Hindlimb muscle (tissue), 1 donor: ENCODE measurements at regions not wholly inside any gene's neighbourhood (a gene's known extent, or its start where the extent isn't known, plus 50 kb on each side); places are given as distances from the start of the nearest gene placed in this dataset.
"Not testable (repeated sequence)": the region's sequence is repeated elsewhere in the genome, so short reads cannot be mapped to it uniquely, and the experiment has no call there.

Experiments used
- DNase-seq: peaks from one replicate; pipeline ENCODE4 v3.0.0-alpha.2; 2013

GRCh38 chr3:164748626-164749025 lies 329.7 kb downstream of the SI start:
- DNase-seq, result no peak

GRCh38 chr3:164741869-164742268 lies 336.4 kb downstream of the SI start:
- no peak for DNase-seq

GRCh38 chr3:164737174-164737573 lies 341.1 kb downstream of the SI start:
- no peak for DNase-seq

DNA sequence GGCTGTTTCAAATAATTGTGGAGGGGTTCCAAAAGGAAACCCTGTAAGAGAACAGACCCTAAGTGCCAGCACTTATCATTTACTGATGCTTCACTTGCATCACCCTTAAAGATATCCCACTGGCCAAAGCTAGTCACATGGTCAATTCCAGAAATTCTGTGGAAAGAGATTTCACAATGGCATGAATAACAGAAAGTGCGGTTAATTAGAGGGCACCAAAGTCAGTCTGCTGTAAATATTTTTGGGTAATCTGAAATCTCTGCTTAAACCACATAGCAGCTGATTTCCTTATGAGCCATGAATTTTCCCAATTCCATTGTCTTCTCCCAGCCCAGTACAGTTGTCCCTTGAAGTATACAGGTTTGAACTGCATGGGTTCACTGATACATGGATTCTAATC lies 346.1 kb downstream of the SI start:
- DNase-seq, result no peak

DNA sequence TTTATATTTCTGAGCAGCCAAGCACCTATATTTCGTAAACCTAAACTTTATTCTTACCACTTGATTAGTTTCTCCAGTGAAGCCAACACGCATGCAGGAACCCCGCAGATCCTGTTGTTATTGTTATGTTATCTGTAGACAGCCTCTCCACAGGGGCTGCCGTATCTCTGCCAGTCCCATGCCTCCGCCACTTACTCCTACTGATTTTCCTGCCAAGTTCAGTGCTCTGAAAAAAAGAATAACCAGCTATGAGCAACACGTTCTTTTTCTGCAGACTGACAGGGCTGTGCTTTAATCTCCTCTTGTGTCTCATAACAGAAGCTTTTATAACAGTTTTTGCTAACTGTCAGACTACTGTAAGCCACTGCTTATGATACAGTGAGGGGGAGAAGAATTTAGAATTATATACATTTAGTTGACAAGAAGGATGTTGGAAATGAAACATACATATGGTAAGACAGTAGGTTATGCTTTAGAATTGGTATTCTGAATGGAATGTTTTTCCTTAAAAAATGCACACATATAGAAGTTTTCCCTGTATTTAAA lies 347.4 kb downstream of the SI start:
- no peak for DNase-seq

DNA sequence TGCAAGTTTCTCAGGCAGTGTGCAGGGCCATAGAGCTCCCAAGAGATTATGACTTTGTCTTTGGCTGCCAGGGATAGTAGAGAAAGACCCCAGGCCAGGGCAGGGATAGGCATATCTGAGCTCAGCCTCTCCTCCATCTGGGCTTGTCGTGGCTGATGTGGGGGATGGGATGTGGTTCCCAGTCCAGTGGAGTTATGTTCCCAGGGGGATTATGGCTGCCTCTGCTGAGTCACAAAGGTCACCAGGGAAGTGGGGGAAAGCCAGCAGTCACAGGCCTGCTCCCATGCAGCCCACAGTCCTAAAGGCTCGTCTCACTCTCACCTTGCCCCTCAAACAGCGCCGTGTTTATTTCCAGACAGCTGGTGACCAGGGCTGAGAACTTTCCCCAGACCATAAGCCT lies 354.9 kb downstream of the SI start:
- DNase-seq, result no peak

DNA sequence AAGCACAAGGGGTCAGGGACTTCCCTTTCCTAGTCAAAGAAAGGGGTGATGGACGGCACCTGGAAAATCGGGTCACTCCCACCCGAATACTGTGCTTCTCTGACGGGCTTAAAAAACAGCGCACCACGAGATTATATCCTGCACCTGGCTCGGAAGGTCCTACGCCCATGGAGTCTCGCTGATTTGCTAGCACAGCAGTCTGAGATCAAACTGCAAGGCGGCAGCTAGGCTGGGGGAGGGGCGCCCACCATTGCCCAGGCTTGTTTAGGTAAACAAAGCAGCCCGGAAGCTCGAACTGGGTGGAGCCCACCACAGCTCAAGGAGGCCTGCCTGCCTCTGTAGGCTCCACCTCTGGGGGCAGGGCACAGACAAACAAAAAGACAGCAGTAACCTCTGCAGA lies 375.5 kb downstream of the SI start:
- DNase-seq, result not testable (repeated sequence)

DNA sequence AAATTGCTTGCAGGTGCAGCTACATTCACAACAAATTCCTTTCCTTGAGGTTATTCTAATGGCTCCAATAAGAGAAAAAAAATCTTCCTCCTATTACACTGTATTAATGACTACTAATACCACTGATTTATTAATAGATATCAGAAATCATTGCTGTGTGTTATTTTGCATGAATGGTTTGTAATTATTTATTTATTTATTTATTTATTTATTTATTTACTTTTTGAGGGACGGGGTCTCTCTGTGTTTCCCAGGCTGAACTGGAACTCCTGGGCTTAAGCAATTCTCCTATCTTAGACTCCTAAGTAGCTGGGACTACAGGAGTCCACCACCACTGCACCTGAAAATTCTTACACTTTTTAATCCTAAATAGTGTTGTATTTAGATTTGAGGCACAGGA lies 390.4 kb downstream of the SI start:
- no peak for DNase-seq

- DNase-seq, result no peak
These were observed 391.1 kb downstream of the SI start for GRCh38 chr3:164687211-164687610.

GRCh38 chr3:164683489-164683888 lies 394.8 kb downstream of the SI start:
- DNase-seq, result no peak

- DNase-seq, result no peak
These were observed 399.1 kb downstream of the SI start for GRCh38 chr3:164679245-164679644.

- DNase-seq, result no peak
These were observed 401.0 kb downstream of the SI start for GRCh38 chr3:164677317-164677716.

GRCh38 chr3:164673738-164674137 lies 404.6 kb downstream of the SI start:
- no peak for DNase-seq

DNA sequence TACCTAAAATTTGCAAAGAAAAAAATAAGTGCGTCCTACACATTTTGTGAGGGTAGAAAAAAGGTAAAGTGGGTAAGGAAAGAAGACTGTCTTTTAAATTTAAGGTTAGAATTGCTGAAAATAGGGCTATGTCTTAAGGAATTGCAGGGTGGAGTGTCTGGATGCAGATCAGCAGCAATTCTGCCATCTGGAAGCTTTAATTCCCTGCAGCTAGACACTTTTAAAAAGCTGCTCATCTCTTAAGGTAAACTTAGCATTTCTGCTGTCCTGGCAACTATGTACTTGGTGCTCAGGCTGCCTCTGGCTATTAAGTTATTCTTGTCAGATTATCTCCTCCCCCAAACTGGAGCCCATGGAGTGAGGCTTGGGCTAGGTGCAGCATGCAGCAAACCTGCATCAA lies 420.2 kb downstream of the SI start:
- DNase-seq, result no peak

DNA sequence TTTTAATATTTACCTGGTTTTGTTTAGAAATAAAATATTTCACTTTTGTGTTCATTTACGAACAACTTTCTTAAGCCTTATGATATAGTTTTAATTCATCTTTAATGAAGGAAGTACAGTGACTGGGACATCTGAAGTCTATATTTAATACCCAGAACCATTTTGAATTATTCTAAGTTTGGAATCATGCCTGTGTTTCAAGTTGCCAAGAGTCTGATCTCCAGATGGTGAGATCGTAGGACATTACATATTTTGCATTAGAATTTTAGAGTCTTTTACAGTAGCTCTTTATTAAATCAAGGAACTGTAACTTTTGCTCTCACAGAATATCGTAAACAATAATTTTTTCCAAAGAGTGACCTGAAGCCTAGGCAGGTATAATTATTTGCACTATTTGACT lies 420.7 kb downstream of the SI start:
- no peak for DNase-seq

DNA sequence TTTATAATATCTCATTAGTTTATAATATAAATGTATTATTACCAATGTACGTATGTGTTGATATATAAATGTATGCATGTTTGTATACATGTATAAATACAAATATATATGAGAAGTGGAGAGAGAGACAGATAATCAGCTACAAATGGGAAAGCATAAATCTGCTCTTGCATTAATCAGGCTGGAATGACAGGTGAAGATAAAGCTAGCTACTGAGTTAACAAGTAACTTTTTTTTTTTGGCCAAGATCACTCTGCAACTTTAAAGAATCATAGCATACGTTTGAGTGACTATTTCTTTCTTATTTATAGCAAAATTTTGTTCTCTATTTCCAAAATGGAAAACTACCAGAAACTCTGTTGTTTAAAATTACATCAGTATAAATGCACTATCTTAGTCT lies 422.8 kb downstream of the SI start:
- no peak for DNase-seq

DNA sequence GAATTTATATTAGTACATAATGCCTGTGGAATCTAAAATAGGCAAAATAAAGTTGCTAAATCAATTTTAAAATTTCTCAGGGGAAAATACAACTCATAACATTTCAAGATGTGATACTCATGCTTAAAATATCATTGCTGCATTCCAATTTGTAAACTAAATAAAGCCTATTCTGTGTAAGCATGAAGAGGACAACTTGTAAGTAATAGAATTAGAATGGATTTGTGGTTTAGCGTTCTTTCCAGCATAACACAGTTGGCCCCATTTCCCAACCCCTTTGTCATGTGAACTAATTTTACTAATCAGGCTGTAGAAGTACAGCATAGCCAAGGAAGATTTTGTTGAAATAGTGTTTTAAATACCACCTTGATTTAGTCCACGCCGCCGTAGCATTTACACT lies 437.2 kb downstream of the SI start:
- DNase-seq, result peak; percentile 19

DNA sequence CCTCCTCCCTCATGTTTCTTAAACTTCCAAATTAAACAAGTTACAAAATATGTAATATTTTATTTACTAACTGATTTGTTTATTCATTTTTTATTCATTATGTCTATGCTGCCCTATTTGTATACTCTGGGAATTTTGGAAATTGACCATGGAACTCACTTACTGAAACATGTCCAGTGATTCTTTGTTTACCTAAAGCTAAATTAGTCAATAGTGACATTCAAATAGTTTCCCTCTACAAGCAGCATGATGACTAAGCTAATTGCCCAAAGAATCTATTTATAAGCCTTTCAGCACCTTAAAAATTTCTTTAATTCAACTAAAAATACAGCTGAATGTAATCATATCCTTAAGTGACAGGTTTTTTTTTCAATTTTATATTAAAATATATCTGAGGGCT lies 437.7 kb downstream of the SI start:
- no peak for DNase-seq

DNA sequence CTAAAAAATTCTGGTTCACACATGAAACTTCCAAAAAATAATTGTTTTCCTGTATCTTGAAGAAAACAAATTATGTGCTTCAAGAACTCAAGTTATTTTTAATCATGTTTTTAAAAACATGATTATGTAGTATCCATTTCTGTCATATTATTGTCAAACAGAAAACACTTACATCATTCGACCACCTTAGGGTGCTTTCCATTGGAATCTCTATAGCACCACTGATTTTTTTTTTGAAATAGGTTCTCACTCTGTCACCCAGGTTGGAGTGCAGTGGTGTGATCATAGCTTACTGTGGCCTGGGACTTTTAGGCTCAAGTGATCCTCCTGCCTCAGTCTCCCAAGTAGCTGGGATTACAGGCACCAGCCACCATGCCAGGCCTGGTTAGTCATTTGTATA lies 457.3 kb downstream of the SI start:
- no peak for DNase-seq

DNA sequence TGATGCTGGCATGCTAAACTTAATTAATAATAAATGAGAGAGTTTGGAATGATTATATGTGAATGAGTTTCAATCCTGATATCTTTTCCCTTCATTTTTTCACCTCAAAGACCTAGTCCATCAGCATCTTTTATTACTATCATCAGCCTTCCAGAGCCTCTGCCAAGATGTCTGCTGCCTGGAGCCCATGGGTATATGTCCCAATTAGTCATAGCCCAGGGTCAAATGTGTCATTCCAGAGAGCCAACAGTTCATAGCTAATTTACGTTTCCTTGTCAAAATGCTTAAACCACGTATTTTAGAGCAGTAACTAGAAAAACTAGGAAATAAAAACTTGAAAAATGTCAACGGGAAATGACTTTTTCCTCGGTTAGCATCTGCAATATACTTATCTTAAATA lies 457.9 kb downstream of the SI start:
- DNase-seq, result no peak

GRCh38 chr3:164612751-164613150 lies 465.5 kb downstream of the SI start:
- no peak for DNase-seq

- DNase-seq, result no peak
These were observed 469.6 kb downstream of the SI start for GRCh38 chr3:164608554-164609276.

GRCh38 chr3:164604687-164605086 lies 473.6 kb downstream of the SI start:
- DNase-seq, result no peak

DNA sequence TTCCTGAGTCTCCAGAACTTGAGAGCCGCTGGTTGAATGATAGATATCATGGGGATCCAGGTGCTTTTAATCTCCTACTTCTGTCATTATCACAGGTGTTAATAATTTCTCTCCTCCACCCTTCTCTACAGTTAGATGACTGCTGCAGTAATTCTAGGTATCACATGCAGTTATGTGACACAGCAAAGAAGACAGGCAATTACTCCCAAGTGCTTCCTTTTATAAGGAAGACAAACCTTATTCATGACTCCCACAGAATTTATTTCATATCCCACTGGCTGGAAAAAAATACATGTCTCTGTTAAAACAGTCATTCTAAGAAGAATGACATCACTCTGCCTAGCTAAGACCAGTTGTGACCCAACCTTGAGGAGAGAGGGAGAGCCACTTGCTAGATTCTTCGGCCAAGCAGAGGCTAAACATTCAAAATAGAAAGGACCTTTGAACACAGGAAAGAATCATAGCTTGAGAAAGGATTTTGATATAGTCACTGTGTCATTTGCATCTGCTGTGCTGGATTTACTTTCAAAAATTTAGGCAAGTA lies 500.6 kb downstream of the SI start:
- no peak for DNase-seq

DNA sequence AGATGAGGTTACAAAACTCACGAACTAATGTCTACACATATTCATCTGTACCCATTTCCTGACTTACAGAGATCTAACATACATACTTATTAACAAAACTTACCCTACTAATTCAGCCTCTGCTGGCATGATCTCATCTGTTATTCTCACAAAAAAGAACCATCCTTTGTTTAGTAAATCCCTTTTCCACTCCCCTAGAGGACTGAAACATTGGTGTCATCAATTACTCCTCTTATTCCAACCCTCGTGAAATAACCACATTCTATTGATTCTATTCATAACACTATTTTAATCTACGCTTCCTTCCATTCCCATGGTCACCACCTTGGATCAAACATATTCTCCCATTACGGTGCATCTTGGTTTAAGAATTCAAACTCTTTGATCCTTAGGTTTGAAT lies 505.9 kb downstream of the SI start:
- no peak for DNase-seq
